Stimulated activated CD8-positive, alpha-beta memory T cell treated with anti-CD3 and anti-CD28 coated beads, Interleukin-15, amount 100 ng/mL, for 24 hours (primary cell): ENCODE measurements at regions not wholly inside any gene's neighbourhood (a gene's known extent, or its start where the extent isn't known, plus 50 kb on each side); places are given as distances from the start of the nearest gene placed in this dataset.

Experiments used
- DNase-seq: peaks from one replicate; pipeline ENCODE4 v3.0.0-alpha.2; 2020; ENCODE audit warnings: low read depth

DNA sequence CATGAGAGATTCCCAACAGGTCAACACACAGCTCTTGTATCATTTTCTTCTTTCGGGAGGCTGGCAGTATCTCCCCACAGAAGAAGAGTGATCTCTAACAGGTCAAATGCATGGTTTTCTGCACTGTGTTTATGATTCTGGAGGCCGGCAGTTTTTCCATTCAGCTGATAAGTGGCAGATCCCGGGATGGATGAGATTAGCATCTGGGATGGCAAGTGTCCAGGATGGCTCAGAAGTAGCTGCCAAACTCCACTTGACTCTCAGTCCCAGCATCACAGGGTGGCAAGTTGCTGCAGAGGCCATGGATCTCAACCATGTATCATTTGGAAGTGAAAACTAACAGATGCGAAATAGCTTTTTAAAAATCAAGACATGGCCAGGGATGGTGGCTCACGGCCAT, 97.8 kb upstream of the SLC44A1 start:
- no peak for DNase-seq

- DNase-seq: no peak
These were observed 97.2 kb upstream of the SLC44A1 start for GRCh38 chr9:105147110-105147871.

DNA sequence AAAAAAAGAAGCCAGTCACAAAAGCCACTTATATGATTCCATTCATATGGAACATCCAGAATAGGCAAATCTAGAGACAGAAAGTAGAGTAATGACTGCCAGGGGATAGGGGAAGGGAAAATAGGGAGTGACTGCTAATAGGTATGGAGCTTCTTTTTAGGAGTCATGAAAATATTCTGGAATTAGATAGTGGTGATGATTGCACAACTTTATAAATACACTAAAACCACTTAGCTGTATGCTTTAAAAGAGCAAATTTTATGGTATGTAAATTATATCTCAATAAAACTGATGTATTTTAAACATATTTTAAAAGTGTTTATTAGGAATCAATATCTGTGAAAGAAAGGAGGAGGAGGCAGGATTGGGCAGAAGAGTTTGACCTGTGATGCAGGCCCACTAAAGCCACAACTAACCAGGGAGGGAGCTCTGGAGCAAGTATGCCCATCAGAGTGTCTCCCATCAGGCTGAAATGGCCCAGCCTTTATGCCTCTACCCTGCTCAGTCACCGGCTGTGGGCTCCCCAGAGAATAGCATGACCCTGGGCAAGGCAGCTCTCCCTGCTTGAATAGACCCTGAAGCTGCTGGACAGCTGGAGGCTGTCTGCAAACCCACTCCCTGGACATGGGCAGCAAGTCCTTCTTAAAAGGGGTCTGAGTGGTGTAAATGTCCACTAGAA, 96.0 kb upstream of the SLC44A1 start:
- no peak for DNase-seq

DNA sequence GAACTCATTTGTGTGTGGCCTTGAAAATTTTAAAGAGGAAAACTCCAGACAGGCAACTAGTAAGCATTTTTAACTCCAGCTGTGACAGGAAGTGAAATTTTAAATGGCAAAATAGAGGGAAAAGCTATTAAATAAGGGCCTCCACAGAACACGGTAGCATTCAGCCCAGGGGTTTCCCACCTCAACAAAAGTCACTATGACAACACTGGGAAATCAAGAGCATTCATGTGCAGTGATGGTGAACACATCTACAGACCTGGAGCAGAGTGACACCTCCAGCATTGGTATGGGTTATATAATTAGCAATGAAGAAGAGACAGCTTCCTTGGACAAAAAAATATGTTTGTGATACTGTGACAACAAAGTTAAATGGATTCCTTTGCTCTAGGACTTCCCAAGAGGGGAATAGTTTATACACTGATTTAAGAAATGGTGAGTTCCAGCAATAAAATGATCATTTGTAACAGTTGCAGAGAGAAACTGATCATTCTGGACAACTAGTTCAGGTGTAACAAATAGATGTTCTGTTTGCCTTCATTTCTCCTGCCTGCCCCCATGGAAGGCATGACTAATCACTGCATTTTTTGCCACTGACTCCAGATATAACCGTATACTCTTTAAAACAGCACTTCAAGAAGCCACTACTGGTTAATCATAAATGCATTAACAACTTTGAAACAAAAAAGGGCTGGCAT, 93.3 kb upstream of the SLC44A1 start:
- DNase-seq: no peak

GRCh38 chr9:105151686-105151995, 92.8 kb upstream of the SLC44A1 start:
- DNase-seq: no peak

GRCh38 chr9:105154723-105155191, 89.7 kb upstream of the SLC44A1 start:
- no peak for DNase-seq

GRCh38 chr9:105157171-105157583, 87.3 kb upstream of the SLC44A1 start:
- no peak for DNase-seq

- no peak for DNase-seq
These were observed 86.4 kb upstream of the SLC44A1 start for GRCh38 chr9:105158020-105158419.

GRCh38 chr9:105158898-105159297, 85.6 kb upstream of the SLC44A1 start:
- no peak for DNase-seq

DNA sequence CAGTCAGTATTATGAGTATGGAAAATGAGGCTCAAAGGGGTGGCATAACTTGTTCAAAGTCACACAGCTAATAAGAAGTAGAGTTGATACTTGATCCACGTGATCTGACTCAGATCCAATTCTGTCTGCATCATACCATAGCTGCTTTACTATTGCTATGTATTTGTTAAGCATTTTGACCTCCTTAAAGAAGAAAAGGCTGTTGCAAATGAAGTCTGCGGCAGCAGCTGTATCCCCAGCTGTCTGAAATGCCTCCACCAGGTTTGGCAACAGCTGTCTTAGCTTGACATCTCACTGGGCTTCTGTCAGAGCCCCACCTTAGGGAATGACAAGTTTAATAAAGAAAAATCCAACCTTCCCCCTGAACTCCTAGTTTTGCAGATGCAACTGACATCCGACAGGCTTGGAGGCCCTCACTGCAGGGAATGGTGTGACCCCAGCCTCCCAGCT, 75.6 kb upstream of the SLC44A1 start:
- no peak for DNase-seq

DNA sequence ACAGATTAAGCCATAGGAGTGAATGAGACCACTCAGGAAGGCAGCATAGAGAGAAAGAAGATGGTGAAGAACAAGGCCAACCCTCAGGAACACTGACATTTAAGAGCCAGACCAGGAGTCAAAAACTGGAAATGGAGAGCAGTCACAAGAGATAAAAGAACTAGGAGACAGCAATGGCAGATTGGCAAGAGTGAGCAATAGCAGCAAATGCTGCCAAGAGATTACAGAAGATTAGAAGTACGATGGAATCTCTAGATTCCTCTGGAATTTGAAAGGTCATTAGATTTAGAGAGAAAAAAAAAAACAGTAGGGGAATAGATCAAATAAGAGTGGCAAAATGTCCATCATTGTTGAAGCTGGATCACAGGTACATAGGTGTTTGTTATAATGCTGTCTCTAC, 73.4 kb upstream of the SLC44A1 start:
- DNase-seq: no peak

DNA sequence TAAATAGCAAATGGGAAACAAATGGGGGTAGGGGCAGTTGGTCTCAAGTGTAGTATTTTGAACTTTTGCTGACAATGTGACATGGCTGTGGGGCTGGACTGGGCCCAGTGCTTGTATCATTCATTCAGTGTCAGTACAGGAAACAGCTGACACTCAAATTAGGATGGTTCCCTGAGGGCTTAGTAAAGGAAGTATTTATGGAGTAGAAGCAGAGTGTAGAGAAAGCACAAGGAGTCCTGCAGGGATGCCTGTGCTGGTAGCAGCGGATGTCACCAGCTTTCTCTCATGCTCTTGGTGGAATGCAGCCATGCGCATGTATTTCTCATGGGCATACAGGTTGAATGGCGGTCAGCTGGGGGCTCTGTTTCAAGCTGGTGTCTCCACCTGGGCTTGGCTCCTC, 72.9 kb upstream of the SLC44A1 start:
- DNase-seq: no peak

DNA sequence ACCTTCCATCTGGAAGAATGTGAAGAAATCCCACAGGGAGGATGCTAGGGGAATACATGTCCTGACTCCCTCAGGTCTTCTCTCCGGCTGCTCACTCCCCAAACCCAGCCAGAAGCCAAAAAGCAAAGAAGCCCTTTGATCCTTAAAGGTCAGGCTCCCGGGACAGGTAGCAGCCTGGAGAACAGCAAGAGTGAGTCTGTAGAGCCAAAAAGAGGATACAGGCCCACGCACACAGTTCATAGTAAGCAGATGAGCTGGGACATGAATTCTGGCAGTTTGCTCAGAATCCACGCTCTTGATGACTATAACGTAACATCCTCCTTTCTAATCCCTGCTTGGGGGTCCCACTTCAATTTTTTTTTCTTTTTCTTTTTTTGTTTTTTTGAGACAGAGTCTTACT, 72.0 kb upstream of the SLC44A1 start:
- no peak for DNase-seq

GRCh38 chr9:105173306-105173705, 71.1 kb upstream of the SLC44A1 start:
- DNase-seq: no peak

DNA sequence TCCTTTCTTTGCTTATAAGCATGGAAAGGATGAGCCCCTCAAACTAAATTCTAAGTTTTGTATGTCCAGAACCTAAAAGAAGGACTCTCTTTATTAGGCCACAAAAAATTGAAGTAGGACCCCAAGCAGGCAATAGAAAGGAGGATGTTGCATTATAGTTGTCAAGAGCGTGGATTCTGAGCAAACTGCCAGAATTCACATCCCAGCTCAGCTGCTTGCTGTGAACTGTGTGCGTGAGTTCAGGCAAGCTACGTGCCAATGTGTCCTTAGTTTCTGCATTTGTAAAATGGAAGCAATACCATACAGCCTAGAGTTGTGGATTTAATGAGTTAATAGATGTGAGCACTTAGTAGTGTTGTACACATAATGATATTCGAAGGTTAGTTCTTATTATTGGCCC, 70.6 kb upstream of the SLC44A1 start:
- DNase-seq: no peak

DNA sequence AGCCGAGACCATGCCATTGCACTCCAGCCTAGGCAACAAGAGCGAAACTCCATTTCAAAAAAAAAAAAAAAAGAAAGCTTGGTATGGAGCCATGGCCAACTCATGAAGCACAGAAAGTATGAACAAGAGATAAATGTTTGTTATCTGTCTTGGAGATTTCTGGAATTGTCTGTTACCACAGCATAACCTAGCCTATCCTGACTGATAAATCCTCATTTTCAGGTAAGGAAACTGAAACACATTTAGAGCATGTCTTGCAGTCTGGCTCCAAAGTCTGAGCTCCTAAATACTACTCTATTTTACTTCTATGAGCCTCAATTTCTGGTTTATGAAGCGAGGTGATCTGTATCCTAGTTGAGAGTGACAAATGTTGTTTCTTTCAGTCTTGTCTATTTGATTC, 68.3 kb upstream of the SLC44A1 start:
- no peak for DNase-seq

DNA sequence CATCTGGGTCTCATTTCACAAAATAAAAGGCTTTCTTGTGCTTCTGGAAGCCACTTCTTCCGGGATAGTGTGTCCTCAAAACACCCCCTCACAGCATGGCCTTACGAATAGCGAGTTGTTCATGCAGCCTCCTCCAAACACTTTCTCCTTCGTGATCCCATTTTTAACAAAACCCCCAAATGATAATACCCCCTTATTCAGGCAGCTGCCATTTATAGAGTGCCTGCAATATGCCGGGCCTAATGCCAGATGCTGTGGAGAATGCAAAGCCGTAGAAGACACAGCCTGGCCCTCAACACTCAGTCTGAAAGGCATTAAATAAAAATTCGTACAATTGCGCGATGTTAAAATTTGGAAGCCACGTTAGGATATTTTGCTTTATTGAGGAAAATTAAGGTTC, 66.4 kb upstream of the SLC44A1 start:
- no peak for DNase-seq

- no peak for DNase-seq
These were observed 56.7 kb upstream of the SLC44A1 start for GRCh38 chr9:105187781-105188180.

- no peak for DNase-seq
These were observed 55.7 kb upstream of the SLC44A1 start for GRCh38 chr9:105188746-105189145.

- no peak for DNase-seq
These were observed 52.8 kb upstream of the SLC44A1 start for GRCh38 chr9:105191508-105192121.

- no peak for DNase-seq
These were observed 50.9 kb upstream of the SLC44A1 start for GRCh38 chr9:105193560-105193959.

DNA sequence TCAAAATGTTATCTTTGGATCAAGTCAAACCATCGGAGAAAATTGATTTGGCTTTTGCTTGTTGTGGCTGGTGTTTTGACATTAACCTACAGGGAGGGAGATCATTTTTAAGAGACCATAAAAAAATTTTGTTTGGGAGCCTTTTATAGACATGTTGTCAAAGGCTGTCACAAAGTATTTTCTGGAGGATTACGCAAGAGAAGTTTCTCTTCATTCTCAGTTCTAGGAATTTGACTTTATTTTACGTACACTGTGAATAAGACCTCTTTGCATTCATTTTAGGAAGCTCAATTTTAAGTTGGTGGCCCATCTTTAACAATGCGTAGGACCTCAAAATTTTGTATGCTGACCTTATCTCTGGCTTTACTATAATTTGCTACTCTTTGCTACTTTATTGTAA, 50.2 kb upstream of the SLC44A1 start:
- no peak for DNase-seq
